ENCODE measurements at regions not wholly inside any gene's neighbourhood (a gene's known extent, or its start where the extent isn't known, plus 50 kb on each side); places are given as distances from the start of the nearest gene placed in this dataset.

DNA sequence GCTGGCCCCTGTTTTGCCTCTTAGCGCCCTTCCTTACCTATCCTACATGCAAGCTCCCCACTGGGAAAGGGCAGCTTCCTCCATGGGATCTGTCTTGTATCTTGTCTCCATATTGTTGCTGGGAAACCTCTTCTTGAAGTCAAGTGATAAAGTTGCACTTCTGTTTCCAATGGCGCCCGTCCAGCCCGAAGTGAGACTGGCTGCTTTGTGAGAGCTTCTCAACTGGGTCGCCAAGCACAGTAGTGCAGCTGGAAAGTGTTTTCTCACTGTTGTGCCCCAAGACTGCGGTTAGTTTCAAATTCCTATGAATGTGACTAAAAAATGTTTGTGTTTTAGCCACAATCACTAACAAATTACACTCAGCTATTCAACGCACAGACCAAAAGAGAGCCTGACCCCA, 506.6 kb upstream of the MPDZ start (continued):
- TF ChIP-seq, protein P1, sequence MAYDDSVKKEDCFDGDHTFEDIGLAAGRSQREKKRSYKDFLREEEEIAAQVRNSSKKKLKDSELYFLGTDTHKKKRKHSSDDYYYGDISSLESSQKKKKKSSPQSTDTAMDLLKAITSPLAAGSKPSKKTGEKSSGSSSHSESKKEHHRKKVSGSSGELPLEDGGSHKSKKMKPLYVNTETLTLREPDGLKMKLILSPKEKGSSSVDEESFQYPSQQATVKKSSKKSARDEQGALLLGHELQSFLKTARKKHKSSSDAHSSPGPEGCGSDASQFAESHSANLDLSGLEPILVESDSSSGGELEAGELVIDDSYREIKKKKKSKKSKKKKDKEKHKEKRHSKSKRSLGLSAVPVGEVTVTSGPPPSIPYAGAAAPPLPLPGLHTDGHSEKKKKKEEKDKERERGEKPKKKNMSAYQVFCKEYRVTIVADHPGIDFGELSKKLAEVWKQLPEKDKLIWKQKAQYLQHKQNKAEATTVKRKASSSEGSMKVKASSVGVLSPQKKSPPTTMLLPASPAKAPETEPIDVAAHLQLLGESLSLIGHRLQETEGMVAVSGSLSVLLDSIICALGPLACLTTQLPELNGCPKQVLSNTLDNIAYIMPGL (CRISPR knock-in tag; IDR thresholded peaks at IDR 0.05; ENCODE audit: borderline replicate concordance): no peak
- TF ChIP-seq FOSL2 (IDR thresholded peaks at IDR 0.05): no peak
- TF ChIP-seq FOSL2 (CRISPR knock-in tag; IDR thresholded peaks at IDR 0.05): no peak
- no peak for TF ChIP-seq SREBF2 (IDR thresholded peaks at IDR 0.05)
- no peak for TF ChIP-seq PBX3 (IDR thresholded peaks at IDR 0.05)
- TF ChIP-seq MAZ (IDR thresholded peaks at IDR 0.05; ENCODE audit: borderline replicate concordance, low read depth, low read length): no peak
- TF ChIP-seq HOXA7 (CRISPR knock-in tag; IDR thresholded peaks at IDR 0.05): no peak

- ChIA-PET CTCF (no interaction called here), POLR2A (no interaction called here)
- H3K4me3 ChIP-seq: no peak overlapping the region
- TF ChIP-seq PBX3 (IDR thresholded peaks at IDR 0.05) (no peak), RCOR1 (IDR thresholded peaks at IDR 0.05; ENCODE audit: low read depth, low read length) (no peak), HOXA7 (CRISPR knock-in tag; IDR thresholded peaks at IDR 0.05) (no peak), RFX5 (IDR thresholded peaks at IDR 0.05) (no peak), EP300 (IDR thresholded peaks at IDR 0.05) (no peak), ESRRA (IDR thresholded peaks at IDR 0.05; ENCODE audit: borderline replicate concordance, low read length) (no peak), FOSB (CRISPR knock-in tag; IDR thresholded peaks at IDR 0.05) (no peak), ZC3H11A (IDR thresholded peaks at IDR 0.05) (no peak), RAD21 (conservative IDR thresholded peaks at IDR 0.05 in 1 of 2, IDR thresholded peaks at IDR 0.05 in 1 of 2) (no peak), HES2 (IDR thresholded peaks at IDR 0.05) (no peak), TFCP2L1 (CRISPR knock-in tag; IDR thresholded peaks at IDR 0.05) (no peak), JUNB (IDR thresholded peaks at IDR 0.05) (no peak), NFE2L2 (conservative IDR thresholded peaks at IDR 0.05; ENCODE audit: low read length) (no peak), KDM5A (IDR thresholded peaks at IDR 0.05) (no peak), BHLHE40 (IDR thresholded peaks at IDR 0.05; ENCODE audit: low read depth, low read length) (no peak), HOXB5 (CRISPR knock-in tag; IDR thresholded peaks at IDR 0.05) (no peak)
- TF ChIP-seq, protein P1 (CRISPR knock-in tag; IDR thresholded peaks at IDR 0.05; ENCODE audit: borderline replicate concordance): no peak
- TF ChIP-seq, protein P2, sequence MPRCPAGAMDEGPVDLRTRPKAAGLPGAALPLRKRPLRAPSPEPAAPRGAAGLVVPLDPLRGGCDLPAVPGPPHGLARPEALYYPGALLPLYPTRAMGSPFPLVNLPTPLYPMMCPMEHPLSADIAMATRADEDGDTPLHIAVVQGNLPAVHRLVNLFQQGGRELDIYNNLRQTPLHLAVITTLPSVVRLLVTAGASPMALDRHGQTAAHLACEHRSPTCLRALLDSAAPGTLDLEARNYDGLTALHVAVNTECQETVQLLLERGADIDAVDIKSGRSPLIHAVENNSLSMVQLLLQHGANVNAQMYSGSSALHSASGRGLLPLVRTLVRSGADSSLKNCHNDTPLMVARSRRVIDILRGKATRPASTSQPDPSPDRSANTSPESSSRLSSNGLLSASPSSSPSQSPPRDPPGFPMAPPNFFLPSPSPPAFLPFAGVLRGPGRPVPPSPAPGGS (IDR thresholded peaks at IDR 0.05): no peak
- no peaks in the 10 kb centered on the region for H3K4me1 ChIP-seq
- H3K9me3 ChIP-seq: no peaks in the 10 kb centered on the region
- no peak overlapping the region for H3K27ac ChIP-seq
- FAIRE-seq (no peak), DNase-seq (ENCODE audit: low read depth in 1 of 2, low spot score in 1 of 2) (no peak), ATAC-seq (no peak)
- 54% methylated on average over 5 of the region's 5 CpGs for WGBS (ENCODE audit: missing lambda C conversion rate)
- no peak overlapping the region for H3K4me2 ChIP-seq
These were observed 499.6 kb upstream of the MPDZ start for GRCh38 chr9:13779106-13779505.

All from A549 (cell line).